ENCODE measurements at regions not wholly inside any gene's neighbourhood (a gene's known extent, or its start where the extent isn't known, plus 50 kb on each side); places are given as distances from the start of the nearest gene placed in this dataset.

DNA sequence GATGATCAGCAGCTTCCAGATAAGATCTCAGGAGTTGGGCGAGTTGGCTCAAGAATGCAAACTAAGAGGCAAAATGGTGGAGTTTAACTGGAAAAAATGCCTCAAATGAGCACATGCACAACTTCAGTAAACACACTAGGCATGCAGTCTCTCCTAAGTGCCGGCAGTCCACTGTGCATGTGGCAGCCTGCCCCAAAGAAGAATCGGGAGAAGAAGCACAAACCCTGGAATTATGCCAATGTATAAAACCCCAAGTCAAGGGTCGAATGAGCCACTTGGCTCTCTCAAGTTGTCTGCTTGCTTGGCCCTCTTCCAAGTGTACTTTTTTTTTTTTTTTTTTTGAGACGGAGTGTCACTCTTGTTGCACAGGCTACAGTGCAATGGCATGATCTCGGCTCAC, 53.3 kb upstream of the SLITRK1 start:
- no peaks in the 10 kb centered on the region for H3K27me3 ChIP-seq (replicated peaks; ENCODE audit: control insufficient read depth, insufficient read depth, low read length, poor library complexity, severe bottlenecking)
- no peaks in the 10 kb centered on the region for H3K36me3 ChIP-seq (ENCODE audit: control insufficient read depth, insufficient read depth, low read length)
- H3K9me3 ChIP-seq (ENCODE audit: control insufficient read depth, low read length), result no peaks in the 10 kb centered on the region
- DNase-seq, result no peak
- H3K4me3 ChIP-seq (ENCODE audit: insufficient read depth, low read depth, low read length, poor library complexity, severe bottlenecking), result no peak overlapping the region
- H3K4me1 ChIP-seq (ENCODE audit: control insufficient read depth, insufficient read depth, low read length, poor library complexity, severe bottlenecking), result no peaks in the 10 kb centered on the region
- no peak overlapping the region for H3K27ac ChIP-seq (ENCODE audit: insufficient read depth, low read length, poor library complexity, severe bottlenecking)
